ENCODE measurements at regions not wholly inside any gene's neighbourhood (a gene's known extent, or its start where the extent isn't known, plus 50 kb on each side); places are given as distances from the start of the nearest gene placed in this dataset.

GRCh38 chr5:9681706-9682105, 51.6 kb upstream of the TAS2R1 start:
- no peak for DNase-seq (ENCODE audit: low spot score)
